ENCODE measurements at regions not wholly inside any gene's neighbourhood (a gene's known extent, or its start where the extent isn't known, plus 50 kb on each side); places are given as distances from the start of the nearest gene placed in this dataset.
"Not testable (repeated sequence)": the region's sequence is repeated elsewhere in the genome, so short reads cannot be mapped to it uniquely, and the experiment has no call there.

DNA sequence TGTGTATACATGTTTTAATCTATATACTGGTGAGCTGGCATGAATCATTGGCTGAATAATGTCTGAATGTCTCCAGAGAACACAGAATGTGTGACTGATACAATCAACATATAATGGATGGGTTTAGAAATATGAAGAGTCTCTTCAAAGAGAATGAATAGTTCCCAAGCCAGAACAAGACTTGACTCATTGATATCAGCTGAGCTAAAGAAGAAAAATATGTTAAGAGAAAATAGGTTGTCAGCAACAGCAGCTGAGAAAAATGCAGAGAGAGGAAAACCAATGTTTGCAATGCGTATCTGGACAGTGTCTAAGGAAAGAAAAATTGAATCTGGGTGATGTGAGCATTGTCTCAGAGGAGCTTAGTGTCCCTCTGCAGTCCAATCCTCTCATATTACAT is 1281.8 kb upstream of the TENM4 start:
- no peak for FAIRE-seq

- no peak for FAIRE-seq
Observed at GRCh38 chr11:80720295-80720694, 1279.5 kb upstream of the TENM4 start.

DNA sequence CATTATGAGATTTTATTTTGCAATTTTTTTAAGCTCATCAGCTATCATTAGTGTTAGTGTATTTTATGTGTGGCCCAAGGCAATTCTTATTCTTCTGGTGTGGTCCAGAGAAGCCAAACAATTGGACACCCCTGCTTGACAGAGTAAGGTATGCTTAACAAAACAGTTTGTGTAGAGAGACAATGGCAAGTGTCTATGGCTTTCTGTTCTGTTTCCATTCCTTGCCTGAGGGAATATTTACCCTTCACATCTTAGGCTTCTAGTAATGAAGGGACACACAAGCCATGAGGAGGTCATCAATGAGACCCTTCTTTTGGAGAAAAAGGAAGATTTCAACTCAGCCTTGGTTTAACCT is 1278.4 kb upstream of the TENM4 start:
- FAIRE-seq, result no peak

DNA sequence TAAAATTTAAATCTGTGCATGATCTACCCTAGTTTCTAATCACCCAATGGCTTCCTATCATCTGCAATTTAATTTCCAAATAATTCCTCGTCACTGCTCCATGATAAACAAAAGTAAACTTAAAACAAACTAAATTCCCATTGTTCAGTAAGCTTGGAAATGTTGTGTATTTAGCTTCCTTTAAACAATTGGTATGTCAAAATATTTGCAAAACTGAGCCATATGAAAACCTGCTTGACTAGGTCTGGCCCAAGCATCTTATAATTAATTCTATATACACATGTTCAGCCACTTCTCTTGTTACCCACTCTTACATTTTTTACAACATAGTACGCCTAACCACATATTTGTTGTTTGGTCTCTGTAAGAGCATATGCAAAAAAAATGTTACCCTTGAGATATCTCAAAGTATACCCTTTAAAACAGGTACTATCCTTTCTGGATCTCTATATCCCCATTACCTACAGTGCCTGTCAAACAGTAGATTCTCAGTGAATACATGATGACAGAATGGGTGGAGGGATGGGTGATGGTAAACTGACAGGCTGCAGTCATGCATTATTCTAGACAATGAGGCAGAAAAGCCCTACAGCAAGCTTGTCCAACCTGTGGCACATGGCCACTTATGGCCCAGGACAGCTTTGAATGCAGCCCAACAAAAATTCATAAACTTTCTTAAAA is 1277.9 kb upstream of the TENM4 start:
- FAIRE-seq, result no peak

GRCh38 chr11:80702264-80702663 is 1261.4 kb upstream of the TENM4 start:
- no peak for FAIRE-seq

- FAIRE-seq, result no peak
Observed at GRCh38 chr11:80700386-80700785, 1259.6 kb upstream of the TENM4 start.

DNA sequence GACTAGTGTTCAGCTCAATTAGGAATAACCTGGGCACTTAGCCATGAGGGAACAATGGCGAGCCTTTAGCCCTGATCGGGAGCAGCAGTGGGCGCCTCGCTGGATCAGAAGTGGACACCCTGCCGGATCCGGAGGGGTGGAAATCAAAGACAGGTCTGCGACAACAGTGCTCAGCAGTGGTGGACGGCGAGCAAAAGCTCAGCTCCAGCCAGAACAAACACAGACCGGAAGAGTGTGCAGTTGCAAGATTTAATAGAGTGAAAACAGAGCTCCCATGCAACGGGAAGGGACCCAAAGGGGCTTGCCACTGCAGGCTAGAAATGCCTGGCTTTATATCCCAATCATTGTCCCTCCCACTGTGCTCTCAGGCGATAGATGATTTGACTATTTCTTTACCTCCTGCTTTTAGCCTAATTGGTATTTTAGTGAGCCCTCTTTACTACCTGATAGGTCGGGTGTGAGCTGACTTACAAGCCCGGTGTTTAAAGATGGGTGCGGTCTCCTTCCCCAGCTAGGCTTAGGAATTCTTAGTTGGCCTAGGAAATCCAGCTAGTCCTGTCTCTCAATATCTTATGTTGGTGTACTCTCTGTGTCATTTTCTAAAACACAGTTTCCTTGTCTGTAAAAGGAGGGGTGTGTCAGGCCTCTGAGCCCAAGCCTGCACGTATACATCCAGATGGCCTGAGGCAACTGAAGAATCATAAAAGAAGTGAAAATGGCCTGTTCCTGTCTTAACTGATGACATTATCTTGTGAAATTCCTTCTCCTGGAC is 1258.8 kb upstream of the TENM4 start:
- not testable (repeated sequence) for FAIRE-seq

GRCh38 chr11:80698637-80699036 is 1257.8 kb upstream of the TENM4 start:
- FAIRE-seq, result no peak

DNA sequence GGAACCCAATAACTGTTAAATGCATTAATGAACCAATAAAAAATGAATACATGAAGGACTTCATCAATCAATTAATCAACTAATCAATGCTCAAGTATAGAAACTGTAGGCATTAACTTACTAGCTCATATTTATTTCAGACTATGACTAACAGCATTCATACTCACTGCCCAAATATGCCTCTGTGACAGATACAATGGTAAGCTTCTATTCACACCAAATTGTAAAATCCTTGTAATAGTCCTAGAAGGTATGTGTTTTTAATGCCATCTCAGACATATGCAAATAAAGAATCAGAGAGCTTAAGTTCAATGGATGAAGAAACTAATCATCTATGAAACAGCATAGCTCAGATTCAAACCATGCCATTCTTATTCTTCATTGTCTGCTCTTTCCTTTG is 1253.6 kb upstream of the TENM4 start:
- FAIRE-seq, result no peak

- no peak for FAIRE-seq
Observed at GRCh38 chr11:80687941-80688340, 1247.1 kb upstream of the TENM4 start.

- no peak for FAIRE-seq
Observed at GRCh38 chr11:80686889-80687288, 1246.1 kb upstream of the TENM4 start.

GRCh38 chr11:80673566-80673965 is 1232.7 kb upstream of the TENM4 start:
- no peak for FAIRE-seq

DNA sequence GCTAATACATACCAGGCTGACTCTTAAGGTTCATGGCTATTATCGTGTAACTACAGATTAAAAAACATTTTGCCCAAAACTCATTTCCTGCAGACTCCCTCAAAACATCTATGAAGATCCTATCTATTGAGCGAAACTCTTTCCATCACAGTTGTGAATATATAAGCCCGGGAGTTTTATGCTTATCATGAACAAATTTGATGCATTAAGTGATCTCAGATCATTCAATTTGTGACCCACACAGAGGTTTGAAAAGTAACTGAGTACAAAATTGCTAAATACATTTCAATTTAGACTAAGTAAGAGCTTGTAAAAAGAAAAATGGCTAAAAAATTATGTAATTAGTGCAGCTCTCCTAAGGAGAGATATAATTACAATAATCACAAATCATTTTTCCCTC is 1228.8 kb upstream of the TENM4 start:
- FAIRE-seq, result no peak

- no peak for FAIRE-seq
Observed at GRCh38 chr11:80668039-80668438, 1227.2 kb upstream of the TENM4 start.

DNA sequence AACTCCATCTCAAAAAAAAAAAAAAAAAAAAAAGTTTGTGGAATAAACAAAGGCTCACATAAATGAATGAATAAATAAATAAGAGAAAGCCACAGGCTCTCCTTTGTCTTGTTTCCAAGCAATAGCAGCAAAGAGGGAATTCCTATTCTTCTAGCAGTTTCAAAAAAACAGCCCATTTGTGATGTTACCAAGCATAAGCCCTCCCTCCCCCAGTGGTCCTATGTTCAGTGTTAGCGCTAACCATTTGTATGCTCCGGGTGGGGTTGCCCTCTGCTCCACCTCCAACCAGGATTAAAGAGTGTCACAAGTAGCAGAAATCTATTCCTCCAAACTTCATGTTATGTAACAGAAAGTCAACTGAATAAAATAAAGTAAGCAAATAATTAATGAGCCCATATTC is 1215.0 kb upstream of the TENM4 start:
- FAIRE-seq, result no peak

- FAIRE-seq, result no peak
Observed at GRCh38 chr11:80650966-80651365, 1210.1 kb upstream of the TENM4 start.

- FAIRE-seq, result no peak
Observed at GRCh38 chr11:80649186-80649585, 1208.4 kb upstream of the TENM4 start.

DNA sequence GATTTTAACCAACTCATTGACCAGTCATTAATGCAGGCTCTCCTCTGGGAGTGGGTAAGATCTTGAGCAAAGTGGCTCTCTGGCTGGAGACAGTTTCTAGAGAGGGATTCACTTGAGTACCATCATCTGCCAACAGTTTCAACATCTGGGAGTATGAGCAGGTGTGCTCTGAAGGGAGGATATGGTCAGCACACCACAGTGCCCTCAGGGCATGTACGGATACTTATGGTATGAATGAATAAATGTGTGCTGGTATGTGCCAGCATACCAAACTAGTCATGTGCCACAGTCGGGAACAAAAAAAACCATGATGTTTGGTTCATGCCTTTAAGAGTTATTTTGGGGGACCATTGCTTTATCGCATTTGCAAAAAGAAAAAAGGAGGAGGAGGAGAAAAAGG is 1197.5 kb upstream of the TENM4 start:
- no peak for FAIRE-seq

DNA sequence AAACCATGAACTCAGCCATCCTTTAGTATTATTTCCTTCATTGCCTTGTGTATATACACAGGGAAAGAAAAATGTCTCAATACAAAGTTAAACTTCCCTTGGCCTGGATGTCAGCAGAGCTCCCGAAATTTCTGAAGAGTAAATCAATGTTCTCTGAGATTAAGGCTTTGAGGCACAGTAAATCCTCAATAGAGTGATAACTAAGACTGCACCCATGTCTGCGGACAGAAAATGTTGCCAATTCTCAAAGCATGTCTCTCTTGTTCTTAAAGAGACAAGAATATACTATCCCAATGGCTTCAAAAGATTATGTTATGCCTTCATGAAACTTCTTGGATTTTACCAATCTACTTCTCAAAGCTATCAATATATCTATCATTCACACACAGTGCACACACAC is 1196.7 kb upstream of the TENM4 start:
- FAIRE-seq, result no peak

- no peak for FAIRE-seq
Observed at GRCh38 chr11:80636999-80637398, 1196.2 kb upstream of the TENM4 start.

DNA sequence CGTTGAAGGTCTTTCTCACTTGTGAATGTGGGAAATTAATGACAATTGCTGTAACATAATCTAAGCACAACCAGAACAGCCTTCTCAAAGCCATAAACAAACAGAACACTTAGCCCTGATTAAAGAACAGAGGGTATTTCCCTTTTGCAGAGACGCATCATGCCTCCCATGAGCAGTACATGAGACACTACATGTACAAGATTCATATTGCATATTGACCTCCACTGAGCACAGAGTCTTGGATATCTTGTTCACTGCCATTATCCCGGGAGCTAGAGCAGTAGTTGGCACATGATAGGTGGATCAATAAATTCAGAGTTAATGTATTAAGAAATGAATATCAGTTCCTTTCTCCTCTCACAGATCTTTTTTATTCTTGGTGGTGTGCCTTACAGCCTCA is 1194.3 kb upstream of the TENM4 start:
- no peak for FAIRE-seq

GRCh38 chr11:80632691-80633090 is 1191.9 kb upstream of the TENM4 start:
- FAIRE-seq, result no peak

GRCh38 chr11:80632156-80632555 is 1191.3 kb upstream of the TENM4 start:
- no peak for FAIRE-seq

DNA sequence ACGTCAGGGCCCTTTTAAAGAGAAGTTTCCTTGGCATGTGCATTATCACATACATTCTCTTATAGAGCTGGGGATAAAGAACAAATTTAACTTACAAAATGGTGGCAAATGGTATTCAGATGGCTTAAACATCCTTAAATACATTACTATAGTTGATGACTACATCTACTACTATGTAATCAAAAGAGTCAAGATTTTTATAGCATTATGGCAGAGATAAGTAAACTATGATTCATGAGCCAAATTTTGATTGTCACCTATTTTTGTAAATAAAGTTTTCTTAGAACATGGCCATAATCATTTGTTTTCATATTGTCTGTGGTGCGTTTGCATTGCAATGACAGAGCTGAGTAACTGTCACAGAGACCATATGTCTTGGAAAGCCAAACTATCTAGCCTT is 1188.6 kb upstream of the TENM4 start:
- FAIRE-seq, result no peak

- no peak for FAIRE-seq
Observed at GRCh38 chr11:80627364-80627763, 1186.5 kb upstream of the TENM4 start.

All from TTC549 (cell line).